HG03457 (cell line): ENCODE measurements at regions not wholly inside any gene's neighbourhood (a gene's known extent, or its start where the extent isn't known, plus 50 kb on each side); places are given as distances from the start of the nearest gene placed in this dataset.

ENCODE experiments used
- ATAC-seq: cut with Tn5 transposase; IDR thresholded peaks from one replicate; pipeline ENCODE4 v1.9.1; 2021; ENCODE audit warnings: moderate number of reproducible peaks; ENCODE audit not compliant: unreplicated experiment

DNA sequence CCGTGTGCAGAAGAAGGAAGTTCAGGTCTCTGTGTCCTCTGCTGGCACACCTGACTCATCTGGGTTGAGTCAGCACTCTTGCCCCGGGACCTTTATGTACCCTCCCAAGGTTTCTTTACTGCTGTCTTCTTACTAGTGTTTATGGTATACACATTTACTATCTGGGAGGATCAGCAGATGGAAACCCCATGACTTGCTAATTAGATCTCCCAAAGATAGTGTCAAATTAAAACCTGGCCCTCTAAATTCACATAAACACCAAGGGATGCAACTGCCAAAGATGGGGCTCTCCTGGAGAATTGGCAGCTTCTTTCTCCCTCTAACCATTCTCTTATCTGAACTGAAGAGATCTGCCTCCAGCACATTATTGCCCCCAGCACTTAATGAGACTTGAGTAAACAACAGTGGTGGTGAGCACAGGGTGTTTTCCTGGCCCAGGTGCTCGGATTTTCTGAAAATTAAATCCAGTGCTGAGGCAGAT is 718.1 kb upstream of the SOX9 start:
- ATAC-seq = no peak

DNA sequence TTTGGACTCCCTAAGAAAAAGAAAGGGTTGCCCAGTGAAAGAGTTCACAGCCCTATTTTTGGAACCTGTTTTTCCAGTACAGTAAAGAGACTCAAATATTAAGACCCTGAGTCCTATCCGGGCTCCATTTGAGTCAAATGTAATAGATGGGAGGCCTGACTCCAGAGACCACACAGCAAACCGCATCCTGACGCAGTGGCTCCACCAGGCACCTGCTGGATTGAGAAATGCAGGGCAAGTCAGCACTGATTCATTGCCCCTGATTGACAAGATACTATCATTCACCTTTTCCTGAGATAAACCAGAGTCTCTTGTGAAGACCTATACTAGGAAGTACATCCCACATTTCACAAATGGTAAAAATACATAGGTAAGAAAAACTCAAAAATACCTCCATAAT is 715.7 kb upstream of the SOX9 start:
- ATAC-seq = no peak

DNA sequence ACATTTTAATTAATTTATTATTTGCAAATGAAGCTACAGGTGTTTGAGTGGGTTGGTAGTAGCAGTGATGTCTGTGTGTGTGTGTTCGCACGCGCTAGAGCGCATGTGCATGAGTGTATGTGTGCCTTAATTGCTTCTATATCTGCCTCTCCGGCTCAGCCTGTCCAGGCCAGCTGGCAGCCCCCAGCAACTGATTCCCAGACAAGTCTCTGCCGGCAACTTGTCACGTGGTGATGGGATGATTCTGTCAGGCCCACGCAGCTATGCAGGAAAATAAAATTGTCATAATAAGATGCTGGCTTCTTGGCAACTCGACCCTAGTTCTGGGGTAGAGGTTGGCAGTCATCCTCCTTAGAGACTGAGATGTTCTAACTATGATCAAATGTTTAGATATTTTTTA is 712.8 kb upstream of the SOX9 start:
- ATAC-seq = no peak

DNA sequence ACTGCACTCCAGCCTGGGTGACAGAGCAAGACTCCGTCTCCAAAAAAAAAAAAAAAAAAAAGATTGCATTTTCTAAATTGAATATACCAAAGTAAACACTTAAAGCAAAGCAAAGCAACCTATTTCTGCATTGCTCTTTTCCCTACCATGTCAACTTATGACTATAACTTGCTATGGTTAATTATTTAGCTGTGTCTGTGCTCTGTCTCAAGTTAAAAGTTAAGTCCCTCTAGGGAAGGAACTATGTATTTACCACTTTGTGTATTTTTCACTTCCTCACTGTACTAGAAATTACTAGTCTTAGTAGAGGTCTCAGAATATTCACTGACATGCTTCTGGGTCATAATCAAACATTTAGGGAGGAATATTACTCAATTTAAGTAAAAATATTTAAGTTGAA is 711.7 kb upstream of the SOX9 start:
- no peak for ATAC-seq

DNA sequence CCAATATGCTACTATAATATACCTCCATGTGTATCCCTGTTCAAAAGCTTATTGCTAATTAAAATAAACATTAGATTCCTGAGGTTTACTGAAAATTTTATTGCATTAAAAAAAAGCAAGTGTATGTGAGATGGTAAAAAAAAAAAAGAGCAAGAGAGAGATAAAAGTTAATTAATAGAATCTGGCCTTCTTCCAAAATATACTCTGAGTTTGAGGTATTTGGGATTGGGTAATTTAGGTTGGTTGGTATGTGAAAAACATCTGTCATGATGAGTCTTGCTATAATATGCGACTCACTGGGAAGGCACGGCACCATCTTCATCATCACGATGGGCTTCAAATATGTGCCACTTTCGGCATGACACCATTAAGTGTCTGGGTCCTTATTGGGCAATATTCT is 711.1 kb upstream of the SOX9 start:
- no peak for ATAC-seq

DNA sequence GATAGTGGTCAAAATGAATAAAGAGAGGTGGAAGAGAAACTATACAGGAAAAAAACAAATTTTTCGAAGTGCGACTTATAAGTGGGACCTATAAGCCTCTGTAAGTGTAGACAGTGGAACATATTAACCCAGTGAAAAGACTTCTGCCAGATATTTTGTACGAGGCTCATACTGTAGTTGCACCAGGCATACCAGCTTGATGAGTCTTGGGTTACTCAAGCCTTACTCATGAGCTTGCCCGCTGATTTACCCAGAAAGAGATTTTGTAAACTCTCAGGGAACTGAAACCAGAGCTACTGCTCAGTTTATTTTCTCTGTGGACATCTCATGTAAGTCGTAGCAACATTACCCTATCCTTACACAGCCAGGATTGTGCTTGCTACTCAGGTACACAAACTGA is 708.0 kb upstream of the SOX9 start:
- ATAC-seq = no peak

DNA sequence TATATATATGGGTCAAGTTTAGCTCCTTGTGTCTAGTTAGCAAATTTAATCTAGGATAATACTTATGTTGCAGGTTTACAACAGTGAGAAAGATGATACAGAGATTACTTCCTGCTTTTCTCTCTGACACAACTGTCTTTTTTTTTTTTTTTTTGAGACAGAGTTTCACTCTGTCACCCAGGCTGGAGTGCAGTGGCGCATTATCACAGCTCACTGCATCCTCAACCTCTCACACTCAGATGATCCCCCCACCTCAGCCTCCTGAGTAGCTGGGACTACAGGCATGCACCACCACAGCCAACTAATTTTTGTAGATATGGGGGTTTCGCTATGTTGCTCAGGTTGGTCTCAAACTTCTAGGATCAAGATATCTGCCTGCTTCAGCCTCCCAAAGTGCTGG is 706.9 kb upstream of the SOX9 start:
- ATAC-seq = no peak

DNA sequence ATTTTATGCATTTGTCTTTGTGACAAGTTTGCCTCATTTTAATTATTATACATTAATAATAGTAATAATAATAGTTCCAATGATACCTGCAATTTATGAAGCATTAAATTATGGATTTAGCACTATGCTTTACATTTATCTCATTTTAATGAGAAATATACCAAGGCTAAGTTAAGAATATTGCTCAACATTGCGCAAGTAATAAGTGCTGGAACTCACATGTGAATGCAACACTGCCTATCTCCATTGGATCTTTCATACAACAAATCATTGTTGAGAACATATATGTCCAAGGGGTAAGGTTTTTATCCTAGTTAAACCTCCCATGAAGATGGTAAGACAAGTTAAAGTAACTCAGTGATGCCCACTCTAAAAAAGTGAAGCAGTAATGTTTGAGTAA is 703.7 kb upstream of the SOX9 start:
- ATAC-seq = no peak

DNA sequence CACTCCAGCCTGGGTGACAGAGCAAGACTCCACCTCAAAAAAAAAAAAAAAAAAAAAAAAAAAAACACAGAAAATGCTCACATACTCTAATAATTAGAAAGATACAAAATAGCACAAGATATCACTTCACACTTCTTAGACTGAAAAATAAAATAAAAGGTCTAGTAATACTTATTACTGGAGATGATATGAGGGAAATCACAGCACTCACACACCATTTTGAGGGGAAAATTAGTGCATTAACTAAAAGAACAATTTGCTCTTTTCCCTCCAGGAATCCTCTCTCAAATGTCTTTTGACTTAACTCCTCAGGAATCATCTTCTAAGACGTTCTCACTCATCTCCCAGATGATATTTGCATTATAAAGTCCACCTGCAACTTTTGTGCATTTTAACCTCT is 697.9 kb upstream of the SOX9 start:
- ATAC-seq = no peak

DNA sequence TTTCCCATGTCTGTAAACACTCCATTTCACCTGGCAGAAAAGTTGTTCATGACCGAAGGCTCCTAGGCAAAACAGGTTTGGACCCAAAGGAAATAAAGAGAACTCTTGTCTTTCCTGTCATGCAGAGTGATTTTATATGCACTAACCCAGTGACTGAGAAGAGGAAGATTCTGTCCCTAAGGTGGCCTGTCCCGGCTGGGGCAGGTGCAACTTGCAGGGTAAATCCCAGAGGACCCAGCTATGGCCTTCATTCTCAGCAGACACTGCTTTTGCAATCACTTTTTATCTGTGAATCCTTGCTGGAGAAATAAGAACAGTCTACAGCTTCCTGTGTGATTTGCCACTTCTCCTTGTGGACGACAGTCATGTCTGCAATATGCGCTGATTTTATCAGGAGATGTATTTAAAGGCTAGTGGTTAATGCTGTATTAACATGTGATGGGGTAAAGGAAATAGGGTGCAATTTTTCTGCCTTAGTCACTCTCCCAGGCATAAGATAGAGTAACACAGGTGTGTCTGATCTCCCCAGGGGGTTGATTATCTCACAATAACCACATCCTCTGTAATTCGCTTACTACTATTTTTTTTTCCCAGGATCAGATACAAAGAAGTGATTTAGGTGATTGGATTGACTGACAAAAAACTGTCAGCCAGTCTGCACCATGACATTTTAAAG is 696.8 kb upstream of the SOX9 start:
- ATAC-seq = no peak

DNA sequence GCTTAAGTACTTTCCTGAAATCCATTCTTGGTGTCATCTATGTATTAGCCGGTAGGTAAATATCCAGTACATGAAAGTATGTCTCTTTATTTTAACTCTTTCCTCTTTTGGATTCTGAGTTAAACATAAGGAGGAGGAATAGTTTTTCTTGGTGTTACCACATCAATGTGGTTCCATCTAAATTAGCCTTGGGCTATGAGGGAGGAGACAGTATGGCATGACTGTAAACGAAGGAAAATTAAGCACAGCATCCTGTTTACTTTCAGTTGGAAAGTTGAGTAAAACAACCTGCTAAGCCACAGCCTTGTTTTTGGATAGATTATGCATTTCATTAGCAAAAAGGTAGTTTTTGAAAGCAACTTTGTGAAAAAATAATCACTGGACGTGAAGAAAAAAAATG is 693.0 kb upstream of the SOX9 start:
- no peak for ATAC-seq

DNA sequence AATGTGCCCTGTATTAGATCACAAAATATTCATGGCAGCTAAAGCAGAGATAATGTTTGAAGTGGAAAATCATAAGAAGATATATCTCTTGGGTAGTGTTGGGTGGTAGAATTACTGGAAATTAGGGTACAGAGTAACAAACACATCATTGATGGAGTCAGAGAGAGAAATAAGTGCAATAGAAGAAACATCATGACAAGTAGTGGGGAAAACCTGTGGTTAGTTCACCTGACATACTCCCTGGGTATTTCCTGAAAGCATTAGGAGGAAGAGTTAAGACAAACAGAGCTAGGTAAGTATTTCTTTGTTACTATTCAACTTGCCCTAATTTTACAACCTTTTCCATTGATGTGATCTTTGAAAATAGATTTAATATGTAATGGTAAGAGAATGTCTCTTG is 691.9 kb upstream of the SOX9 start:
- ATAC-seq = no peak

DNA sequence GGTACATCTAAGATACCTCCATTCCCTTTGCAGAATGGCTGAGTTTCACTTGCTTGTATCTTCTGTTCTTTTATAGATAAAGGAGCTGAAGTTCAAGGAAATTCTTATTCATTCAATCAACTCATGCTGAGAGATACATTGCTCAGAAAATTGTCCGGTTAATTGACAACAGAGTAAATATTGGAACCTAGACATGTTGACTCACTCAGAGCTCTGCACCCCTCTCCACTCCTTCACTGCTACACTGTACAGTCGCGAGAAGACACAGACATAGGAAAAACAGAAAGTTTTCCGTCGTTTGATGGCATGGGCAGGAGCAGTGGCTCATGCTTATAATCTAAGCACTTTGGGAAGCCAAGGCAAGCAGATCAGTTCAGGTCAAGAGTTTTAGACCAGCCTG is 690.5 kb upstream of the SOX9 start:
- no peak for ATAC-seq

DNA sequence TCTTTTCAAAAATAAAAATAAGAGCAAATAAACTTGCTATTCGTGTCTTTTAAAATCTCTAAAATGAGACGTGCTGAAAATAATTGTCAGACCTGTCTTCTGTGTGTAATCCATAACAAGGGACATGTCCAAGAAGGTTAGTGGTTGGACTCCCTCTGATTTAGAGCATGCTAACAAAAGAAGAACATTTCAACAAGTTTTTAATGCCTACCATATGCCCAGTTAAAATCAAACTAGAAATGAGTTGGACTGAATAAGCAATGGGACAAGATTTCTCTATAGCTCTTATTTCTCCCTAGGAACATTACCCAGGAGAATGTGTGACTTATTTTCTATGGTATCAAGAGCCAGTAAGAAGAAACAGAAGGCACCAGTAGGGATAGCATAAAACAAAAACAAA is 689.7 kb upstream of the SOX9 start:
- ATAC-seq = no peak

DNA sequence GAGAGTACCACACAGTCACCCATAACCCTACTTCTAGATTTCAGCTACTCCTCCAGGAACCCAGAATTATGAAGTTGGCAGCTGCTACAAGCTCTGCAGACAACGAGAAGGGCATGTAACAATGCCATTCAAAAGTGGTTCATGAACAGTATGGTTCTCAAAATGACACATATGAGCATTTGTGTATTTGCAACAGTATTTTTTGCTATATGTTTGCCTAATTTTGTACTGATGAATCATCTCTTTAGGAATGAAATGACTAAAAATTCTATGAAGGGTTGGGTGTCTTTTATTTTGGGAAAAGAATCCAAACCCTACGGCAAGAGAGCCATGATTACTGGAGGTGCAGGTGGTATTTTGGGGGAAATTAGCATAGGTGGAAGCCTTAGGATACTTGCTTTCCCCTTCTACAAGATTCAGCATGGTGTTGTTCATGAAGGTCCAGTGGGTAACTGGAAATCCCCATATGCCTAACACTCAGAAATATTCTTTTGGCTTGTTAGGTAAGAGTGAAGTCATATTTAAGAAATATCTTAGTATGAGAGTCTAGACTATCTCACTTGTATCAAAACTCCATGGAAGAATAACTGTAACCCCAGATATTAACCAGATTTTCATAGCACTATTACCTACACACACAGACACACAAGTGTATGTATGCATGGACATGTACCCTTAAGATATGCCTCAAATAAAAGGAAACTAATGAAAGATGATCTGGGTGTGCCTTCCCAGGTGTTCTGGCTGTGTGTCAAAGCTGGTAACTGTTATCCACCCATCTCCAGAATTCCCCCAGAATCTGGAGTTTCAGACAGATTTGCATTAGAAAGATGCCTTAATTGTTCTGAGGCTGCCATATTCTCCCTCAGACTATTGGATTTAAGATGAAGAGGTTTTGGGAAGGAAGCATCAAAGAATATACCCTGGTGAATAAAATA is 688.2 kb upstream of the SOX9 start:
- ATAC-seq = no peak

DNA sequence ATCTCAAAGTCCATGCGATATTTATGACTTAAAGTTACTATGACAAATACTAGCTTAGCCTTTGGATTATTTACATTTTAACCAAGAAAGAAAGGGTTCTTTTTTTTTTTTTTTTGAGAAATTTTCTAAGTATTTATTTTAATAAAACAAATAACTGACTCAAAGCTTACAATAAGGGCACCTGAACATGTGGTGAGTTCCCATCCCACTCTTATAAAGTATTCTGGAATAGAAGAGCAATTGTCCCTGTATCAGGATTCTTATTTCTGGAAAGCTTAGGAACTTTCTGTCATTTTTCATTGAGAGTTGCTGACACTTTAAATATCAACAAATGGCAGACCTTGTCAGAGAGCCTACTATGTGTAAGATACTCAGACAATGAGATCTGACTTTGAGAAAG is 686.1 kb upstream of the SOX9 start:
- no peak for ATAC-seq

DNA sequence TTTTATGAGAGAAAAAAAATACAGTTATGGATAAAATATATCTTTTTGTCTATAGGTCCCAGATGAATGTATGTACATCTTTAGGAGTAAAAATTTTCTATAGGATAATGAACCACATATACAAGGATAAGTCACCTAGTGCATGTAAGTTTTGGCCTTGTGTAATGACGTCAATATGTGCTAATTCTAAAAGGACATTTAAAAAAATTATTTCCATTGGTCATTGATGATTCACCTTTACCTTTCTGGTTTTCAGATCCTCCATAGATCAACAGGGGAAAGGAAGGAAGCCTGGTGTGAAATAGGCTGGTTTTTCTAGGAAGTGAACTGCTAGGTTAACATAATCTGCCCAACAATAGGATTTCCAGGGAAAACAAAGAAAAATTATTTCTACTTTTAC is 684.3 kb upstream of the SOX9 start:
- no peak for ATAC-seq

DNA sequence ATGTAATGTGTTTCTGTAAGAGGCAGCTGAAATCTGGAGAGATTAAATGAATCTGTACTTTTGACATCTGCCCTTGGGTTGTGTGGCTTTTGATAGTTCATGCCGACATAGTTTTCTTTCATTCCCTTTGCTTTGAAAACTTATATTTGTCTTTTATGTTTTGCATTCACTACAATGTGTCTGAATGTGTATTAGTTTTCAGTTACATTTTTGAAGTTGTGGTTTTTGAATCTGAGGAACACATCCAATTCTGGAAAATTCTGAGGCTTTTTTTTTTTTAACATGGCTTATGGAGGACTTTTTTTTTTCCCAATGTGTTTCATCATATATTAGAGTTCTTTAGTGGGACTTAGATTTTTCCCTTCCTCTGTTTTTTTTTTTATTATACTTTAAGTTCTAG is 683.7 kb upstream of the SOX9 start:
- ATAC-seq = no peak

DNA sequence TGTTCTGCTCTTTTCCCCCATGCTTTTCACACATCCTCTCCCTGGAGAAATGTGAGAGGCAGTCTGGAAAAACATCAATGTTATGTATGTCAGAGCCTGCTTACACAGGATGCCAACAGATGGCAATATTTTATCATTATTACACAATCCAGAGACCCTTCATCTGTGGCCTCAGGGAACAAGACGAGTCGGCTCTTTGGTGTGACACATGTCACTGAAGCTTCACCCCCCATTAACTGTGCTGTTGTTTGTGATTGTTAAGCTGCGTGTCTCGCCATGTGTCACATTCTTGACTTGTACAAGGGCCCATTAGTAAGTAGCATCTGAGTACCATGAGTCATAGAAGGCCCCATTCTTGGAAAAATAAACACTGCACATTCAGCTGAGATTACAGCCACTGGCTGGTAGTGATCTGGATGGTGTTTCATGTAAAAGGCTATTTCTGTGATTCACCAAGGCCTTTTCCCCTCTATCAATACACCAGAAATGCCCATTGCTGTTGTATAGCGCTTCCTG is 682.1 kb upstream of the SOX9 start:
- no peak for ATAC-seq

DNA sequence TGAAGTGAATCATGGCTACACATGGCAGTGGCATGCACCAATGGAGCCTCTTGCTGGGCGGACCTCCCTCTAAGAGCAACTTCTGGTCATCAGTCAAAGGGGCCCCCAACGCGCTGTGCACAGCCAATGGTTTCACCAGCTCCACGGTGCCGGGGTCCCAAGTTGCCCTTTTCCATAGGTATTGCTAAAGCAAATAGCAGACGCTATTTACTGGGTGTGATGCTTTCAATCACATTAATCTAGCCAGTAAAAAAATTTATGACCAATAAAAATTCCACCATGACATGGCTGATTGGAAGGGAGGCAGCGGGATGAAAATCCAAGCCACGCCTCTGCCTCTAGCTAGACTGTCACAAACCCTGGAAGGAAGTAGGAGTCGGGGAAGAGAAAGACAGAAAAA is 680.3 kb upstream of the SOX9 start:
- ATAC-seq = no peak

DNA sequence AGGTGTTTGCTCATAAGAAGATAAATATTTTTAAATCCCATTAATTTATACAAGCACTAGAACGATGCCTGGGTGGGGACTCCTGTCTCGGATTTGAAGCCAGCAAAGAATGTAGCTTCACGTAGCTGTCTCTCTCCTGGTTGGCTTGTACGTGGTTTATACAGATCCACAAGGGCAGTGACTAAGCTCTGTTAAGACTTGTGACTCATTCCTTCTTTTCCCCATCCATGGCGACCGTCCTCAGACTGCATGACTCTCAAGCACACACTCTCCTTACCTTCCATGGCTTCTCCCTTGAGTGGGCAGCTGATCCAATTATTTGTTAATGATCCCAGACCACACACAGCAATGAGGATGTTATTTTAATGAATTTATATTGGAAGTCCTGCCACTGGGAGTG is 679.7 kb upstream of the SOX9 start:
- no peak for ATAC-seq

DNA sequence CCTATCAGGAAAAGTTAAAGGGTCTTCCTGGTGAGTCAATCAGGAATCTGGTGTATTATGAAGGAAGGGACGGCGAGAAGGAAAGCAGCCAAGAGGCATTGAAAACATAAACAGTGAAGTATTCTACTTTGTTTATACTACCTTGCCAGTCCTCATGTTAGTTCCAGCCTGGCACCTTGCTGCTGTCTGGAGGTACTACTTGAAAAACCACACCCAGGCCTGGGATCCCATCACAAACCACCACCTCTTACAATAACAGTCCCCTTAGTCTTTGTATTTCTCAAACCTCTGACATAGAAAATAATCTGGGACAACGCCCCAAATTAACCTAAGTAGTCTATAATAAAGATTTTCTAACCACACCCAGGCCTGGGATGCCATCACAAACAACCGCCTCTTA is 676.7 kb upstream of the SOX9 start:
- ATAC-seq = no peak
